ENCODE measurements at regions not wholly inside any gene's neighbourhood (a gene's known extent, or its start where the extent isn't known, plus 50 kb on each side); places are given as distances from the start of the nearest gene placed in this dataset.
"Not testable (repeated sequence)": the region's sequence is repeated elsewhere in the genome, so short reads cannot be mapped to it uniquely, and the experiment has no call there.

- TF ChIP-seq, protein P1, sequence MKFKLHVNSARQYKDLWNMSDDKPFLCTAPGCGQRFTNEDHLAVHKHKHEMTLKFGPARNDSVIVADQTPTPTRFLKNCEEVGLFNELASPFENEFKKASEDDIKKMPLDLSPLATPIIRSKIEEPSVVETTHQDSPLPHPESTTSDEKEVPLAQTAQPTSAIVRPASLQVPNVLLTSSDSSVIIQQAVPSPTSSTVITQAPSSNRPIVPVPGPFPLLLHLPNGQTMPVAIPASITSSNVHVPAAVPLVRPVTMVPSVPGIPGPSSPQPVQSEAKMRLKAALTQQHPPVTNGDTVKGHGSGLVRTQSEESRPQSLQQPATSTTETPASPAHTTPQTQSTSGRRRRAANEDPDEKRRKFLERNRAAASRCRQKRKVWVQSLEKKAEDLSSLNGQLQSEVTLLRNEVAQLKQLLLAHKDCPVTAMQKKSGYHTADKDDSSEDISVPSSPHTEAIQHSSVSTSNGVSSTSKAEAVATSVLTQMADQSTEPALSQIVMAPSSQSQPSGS (CRISPR knock-in tag; IDR thresholded peaks at IDR 0.05; ENCODE audit: borderline replicate concordance, low read depth) = not testable (repeated sequence)
- TF ChIP-seq TP53 (CRISPR knock-in tag; IDR thresholded peaks at IDR 0.05); CREM (CRISPR knock-in tag; IDR thresholded peaks at IDR 0.05); IRF2 (CRISPR knock-in tag; IDR thresholded peaks at IDR 0.05; ENCODE audit: borderline replicate concordance, low read depth); CTCF (IDR thresholded peaks at IDR 0.05); ZSCAN18 (CRISPR knock-in tag; IDR thresholded peaks at IDR 0.05); FOXK1 (CRISPR knock-in tag; IDR thresholded peaks at IDR 0.05); USF1 (CRISPR knock-in tag; IDR thresholded peaks at IDR 0.05); MAX (CRISPR knock-in tag; IDR thresholded peaks at IDR 0.05); JUN (CRISPR knock-in tag; IDR thresholded peaks at IDR 0.05); ETV6 (CRISPR knock-in tag; IDR thresholded peaks at IDR 0.05); SMAD3 (CRISPR knock-in tag; IDR thresholded peaks at IDR 0.05; ENCODE audit: borderline replicate concordance): not testable (repeated sequence)
- TF ChIP-seq, protein P2, sequence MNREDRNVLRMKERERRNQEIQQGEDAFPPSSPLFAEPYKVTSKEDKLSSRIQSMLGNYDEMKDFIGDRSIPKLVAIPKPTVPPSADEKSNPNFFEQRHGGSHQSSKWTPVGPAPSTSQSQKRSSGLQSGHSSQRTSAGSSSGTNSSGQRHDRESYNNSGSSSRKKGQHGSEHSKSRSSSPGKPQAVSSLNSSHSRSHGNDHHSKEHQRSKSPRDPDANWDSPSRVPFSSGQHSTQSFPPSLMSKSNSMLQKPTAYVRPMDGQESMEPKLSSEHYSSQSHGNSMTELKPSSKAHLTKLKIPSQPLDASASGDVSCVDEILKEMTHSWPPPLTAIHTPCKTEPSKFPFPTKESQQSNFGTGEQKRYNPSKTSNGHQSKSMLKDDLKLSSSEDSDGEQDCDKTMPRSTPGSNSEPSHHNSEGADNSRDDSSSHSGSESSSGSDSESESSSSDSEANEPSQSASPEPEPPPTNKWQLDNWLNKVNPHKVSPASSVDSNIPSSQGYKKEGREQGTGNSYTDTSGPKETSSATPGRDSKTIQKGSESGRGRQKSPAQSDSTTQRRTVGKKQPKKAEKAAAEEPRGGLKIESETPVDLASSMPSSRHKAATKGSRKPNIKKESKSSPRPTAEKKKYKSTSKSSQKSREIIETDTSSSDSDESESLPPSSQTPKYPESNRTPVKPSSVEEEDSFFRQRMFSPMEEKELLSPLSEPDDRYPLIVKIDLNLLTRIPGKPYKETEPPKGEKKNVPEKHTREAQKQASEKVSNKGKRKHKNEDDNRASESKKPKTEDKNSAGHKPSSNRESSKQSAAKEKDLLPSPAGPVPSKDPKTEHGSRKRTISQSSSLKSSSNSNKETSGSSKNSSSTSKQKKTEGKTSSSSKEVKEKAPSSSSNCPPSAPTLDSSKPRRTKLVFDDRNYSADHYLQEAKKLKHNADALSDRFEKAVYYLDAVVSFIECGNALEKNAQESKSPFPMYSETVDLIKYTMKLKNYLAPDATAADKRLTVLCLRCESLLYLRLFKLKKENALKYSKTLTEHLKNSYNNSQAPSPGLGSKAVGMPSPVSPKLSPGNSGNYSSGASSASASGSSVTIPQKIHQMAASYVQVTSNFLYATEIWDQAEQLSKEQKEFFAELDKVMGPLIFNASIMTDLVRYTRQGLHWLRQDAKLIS (CRISPR knock-in tag; IDR thresholded peaks at IDR 0.05; ENCODE audit: borderline replicate concordance) = not testable (repeated sequence)
Measured at GRCh38 chr21:31511999-31512398, 147.5 kb upstream of the SOD1 start.

All from WTC11 (cell line).